Esophagus squamous epithelium (tissue), 5 donors: ENCODE measurements at regions not wholly inside any gene's neighbourhood (a gene's known extent, or its start where the extent isn't known, plus 50 kb on each side); places are given as distances from the start of the nearest gene placed in this dataset.

ENCODE experiments used
- DNase-seq: peaks from one replicate; lab custom pipeline; 2025; lab: John Stamatoyannopoulos, UW
- H3K27ac ChIP-seq, 4 donors: fragments of 200-600 bp; sonication (generic); one replicate each; pipeline ENCODE4 v1.5.1; 2016 to 2019; ENCODE audit warnings: mild to moderate bottlenecking in 1 of 4
- H3K27me3 ChIP-seq, 4 donors: fragments of 200-600 bp; sonication (generic); 1 replicate in 3 of 4; 2 replicates in 1 of 4; pipeline versions ENCODE4 v1.5.1 to v1.6.0; 2017 to 2021; ENCODE audit warnings: antibody characterized with exemption in 1 of 4
- H3K36me3 ChIP-seq, 3 donors: fragments of 200-600 bp; sonication (generic); one replicate each; pipeline ENCODE4 v1.5.1; 2016 to 2019
- H3K4me1 ChIP-seq, 3 donors: fragments of 200-600 bp; sonication (generic); one replicate each; pipeline ENCODE4 v1.5.1; 2017 to 2019
- H3K4me3 ChIP-seq, 4 donors: fragments of 200-600 bp; sonication (generic); 1 replicate in 3 of 4; 2 replicates in 1 of 4; pipeline ENCODE4 v1.5.1; 2016 to 2019; ENCODE audit warnings: mild to moderate bottlenecking in 2 of 4, moderate library complexity in 1 of 4
- H3K9me3 ChIP-seq, 3 donors: fragments of 200-600 bp; sonication (generic); one replicate each; pipeline ENCODE4 v1.5.1; 2016 to 2019
- POLR2A ChIP-seq, 4 donors: fragments of 450-650 bp; IDR thresholded peaks; one replicate each; pipeline ENCODE4 v1.6.1; 2017; ENCODE audit warnings: antibody characterized with exemption in 4 of 4, mild to moderate bottlenecking in 4 of 4, moderate library complexity in 3 of 4
- WGBS, 2 donors: methylation state at CpG; one replicate each; pipeline ENCODE4 v1.1.5; 2018; 5-methylcytosine and 5-hydroxymethylcytosine counted together
- intact Hi-C: fragments of 100-400 bp; cut with DNase I; formaldehyde crosslinking; loops from one replicate; pipeline ENCODE4 v1.15.0; 2022
- TF ChIP-seq, protein P1 (sequence below), 6 experiments: fragments of 450-650 bp in 4 of 6; fragments of 200-600 bp in 2 of 6; sonication (generic) in 2 of 6; IDR thresholded peaks; one replicate each; pipeline ENCODE4 v1.5.1; 2016 to 2019; ENCODE audit warnings: antibody characterized with exemption in 6 of 6, mild to moderate bottlenecking in 4 of 6, moderate library complexity in 4 of 6
- donor health status: DM: yes; HTN: yes; CAD: no.

DNA sequence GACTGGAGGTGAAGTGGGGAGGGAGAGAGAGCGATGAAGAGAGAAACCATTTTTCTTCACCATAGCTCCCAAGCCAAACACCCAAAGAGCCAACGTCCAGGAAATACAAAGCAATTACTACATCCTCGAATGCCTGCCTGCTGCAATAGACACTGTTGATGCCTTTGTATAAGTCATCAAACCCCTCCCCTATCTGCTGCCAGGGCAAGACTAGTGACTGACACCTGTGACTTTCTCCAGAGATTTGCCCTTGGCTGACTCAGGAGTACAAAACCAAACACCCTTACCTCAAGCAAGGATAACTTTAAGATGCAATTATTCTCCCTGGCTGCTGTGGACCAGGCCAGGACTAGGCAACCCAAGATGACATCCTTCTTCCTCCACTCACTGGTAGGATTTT, 81.8 kb upstream of the RASA1 start:
- Histone ChIP-seq H3K9me3 (no peaks in the 10 kb centered on the region), H3K27me3 (no peaks in the 10 kb centered on the region), H3K27ac (no peak overlapping the region), H3K4me3 (no peak overlapping the region), H3K36me3 (no peaks in the 10 kb centered on the region), H3K4me1 (no peaks in the 10 kb centered on the region)
- intact Hi-C loops = no loop called here
- no peak for TF ChIP-seq POLR2A (IDR thresholded peaks at IDR 0.05)
- TF ChIP-seq, protein P1, sequence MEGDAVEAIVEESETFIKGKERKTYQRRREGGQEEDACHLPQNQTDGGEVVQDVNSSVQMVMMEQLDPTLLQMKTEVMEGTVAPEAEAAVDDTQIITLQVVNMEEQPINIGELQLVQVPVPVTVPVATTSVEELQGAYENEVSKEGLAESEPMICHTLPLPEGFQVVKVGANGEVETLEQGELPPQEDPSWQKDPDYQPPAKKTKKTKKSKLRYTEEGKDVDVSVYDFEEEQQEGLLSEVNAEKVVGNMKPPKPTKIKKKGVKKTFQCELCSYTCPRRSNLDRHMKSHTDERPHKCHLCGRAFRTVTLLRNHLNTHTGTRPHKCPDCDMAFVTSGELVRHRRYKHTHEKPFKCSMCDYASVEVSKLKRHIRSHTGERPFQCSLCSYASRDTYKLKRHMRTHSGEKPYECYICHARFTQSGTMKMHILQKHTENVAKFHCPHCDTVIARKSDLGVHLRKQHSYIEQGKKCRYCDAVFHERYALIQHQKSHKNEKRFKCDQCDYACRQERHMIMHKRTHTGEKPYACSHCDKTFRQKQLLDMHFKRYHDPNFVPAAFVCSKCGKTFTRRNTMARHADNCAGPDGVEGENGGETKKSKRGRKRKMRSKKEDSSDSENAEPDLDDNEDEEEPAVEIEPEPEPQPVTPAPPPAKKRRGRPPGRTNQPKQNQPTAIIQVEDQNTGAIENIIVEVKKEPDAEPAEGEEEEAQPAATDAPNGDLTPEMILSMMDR (IDR thresholded peaks at IDR 0.05) = no peak
- DNase-seq = no peak
- 41 to 67% methylated on average over 3 of the region's 3 CpGs for WGBS, 2 donors

DNA sequence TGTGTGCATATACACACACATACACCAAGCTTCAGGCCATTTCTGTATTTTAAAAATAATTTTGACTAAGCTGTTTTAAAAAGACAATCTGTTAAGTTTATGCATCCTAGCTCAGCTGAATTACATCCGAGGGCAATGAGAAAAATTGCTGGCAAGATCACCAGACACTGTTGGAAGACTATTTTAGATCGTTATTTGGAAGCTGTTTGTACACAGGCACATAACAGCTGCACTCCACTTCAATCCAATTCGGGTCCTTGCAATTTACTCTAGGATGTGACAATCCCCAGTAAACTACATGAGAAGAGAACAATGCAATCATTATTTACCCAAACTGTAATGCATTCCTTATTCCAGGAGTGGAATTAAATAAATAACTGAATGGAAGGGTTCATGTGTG, 79.3 kb upstream of the RASA1 start:
- DNase-seq = no peak
- Histone ChIP-seq H3K36me3 (no peaks in the 10 kb centered on the region), H3K9me3 (no peaks in the 10 kb centered on the region), H3K27ac (no peak overlapping the region), H3K4me1 (no peaks in the 10 kb centered on the region), H3K4me3 (no peak overlapping the region), H3K27me3 (no peaks in the 10 kb centered on the region)
- 41 to 63% methylated on average over 3 of the region's 3 CpGs for WGBS, 2 donors
- intact Hi-C loops = no loop called here
- no peak for TF ChIP-seq POLR2A (IDR thresholded peaks at IDR 0.05)
- TF ChIP-seq, protein P1 (IDR thresholded peaks at IDR 0.05) = no peak

DNA sequence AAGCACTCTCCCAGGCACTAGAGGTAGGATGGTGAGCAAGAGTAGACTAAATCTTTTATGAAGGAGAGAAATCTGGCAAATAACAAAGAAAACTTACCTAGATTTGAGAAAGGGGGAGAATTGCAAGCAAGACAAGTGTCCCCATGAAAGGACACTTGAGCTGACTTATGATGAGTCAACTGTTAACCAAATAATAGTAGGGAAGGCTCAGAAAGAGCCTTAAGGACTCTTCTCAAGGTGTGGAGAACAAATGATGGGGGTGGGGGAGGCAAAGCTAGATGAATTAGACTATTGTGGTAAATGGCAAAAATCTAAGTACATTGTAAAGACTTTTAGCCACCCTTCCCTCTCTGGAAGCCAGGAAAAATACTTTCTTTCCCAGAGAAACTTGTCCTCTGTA, 77.6 kb upstream of the RASA1 start:
- H3K9me3 ChIP-seq = no peaks in the 10 kb centered on the region
- no peak overlapping the region for H3K27ac ChIP-seq
- intact Hi-C loops = no loop called here
- no peak overlapping the region for H3K4me3 ChIP-seq
- DNase-seq = no peak
- TF ChIP-seq POLR2A (IDR thresholded peaks at IDR 0.05) = no peak
- TF ChIP-seq, protein P1 (IDR thresholded peaks at IDR 0.05) = no peak
- no peaks in the 10 kb centered on the region for H3K36me3 ChIP-seq
- no peaks in the 10 kb centered on the region for H3K4me1 ChIP-seq
- no peaks in the 10 kb centered on the region for H3K27me3 ChIP-seq

DNA sequence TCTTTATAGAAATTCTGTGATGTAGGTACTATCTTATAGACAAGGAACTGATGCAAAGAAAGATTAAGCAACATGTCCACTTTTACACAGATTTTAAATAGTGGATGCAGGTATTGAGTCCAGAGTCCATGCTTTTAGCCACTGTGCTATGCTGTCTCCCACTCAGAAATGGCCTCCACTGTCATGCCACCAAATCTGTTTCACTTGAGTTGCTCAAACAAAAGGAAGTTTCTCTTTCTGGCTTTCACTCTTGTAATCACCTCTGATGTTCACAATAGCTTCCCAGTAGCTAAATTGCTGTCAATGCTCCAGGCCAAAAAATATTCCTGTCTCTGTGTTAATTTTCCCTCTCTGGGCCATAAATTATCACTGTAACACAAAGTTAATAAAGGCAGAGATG, 77.0 kb upstream of the RASA1 start:
- Histone ChIP-seq H3K4me3 (no peak overlapping the region), H3K27me3 (no peaks in the 10 kb centered on the region)
- TF ChIP-seq, protein P1 (IDR thresholded peaks at IDR 0.05) = no peak
- TF ChIP-seq POLR2A (IDR thresholded peaks at IDR 0.05) = no peak

DNA sequence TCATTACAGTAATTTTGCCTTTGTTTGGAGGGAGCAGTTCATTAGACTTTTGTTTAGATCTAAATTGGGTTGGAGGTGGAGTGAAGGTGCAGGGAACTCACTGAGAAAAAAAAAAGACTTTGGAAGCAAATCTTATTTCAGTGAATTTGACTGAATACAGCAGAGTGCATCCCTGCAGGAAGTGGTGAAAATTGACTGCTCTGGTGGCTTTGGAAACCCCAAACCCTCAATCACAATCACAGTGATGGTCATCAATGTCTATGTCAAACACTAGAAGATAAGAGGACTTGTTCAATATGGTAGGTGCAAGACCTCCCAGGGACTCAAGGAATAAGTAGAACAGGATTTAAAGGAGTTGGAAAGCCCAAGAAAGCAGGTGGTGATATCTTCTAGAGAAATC, 76.0 kb upstream of the RASA1 start:
- no peak for TF ChIP-seq POLR2A (IDR thresholded peaks at IDR 0.05)
- TF ChIP-seq, protein P1 (IDR thresholded peaks at IDR 0.05) = no peak
- H3K4me3 ChIP-seq = no peak overlapping the region
- DNase-seq = no peak

More for the DNA sequence above, 77.0 kb upstream of the RASA1 start:
- no peaks in the 10 kb centered on the region for H3K9me3 ChIP-seq
- no peak for DNase-seq
- no peaks in the 10 kb centered on the region for H3K36me3 ChIP-seq
- H3K4me1 ChIP-seq = no peaks in the 10 kb centered on the region
- no peak overlapping the region for H3K27ac ChIP-seq
- intact Hi-C loops = no loop called here

More for the DNA sequence above, 76.0 kb upstream of the RASA1 start:
- Histone ChIP-seq H3K4me1 (no peaks in the 10 kb centered on the region), H3K27ac (no peak overlapping the region), H3K36me3 (no peaks in the 10 kb centered on the region), H3K27me3 (no peaks in the 10 kb centered on the region), H3K9me3 (no peaks in the 10 kb centered on the region)
- intact Hi-C loops = no loop called here
